ENCODE measurements at regions not wholly inside any gene's neighbourhood (a gene's known extent, or its start where the extent isn't known, plus 50 kb on each side); places are given as distances from the start of the nearest gene placed in this dataset.
"Not testable (repeated sequence)": the region's sequence is repeated elsewhere in the genome, so short reads cannot be mapped to it uniquely, and the experiment has no call there.

DNA sequence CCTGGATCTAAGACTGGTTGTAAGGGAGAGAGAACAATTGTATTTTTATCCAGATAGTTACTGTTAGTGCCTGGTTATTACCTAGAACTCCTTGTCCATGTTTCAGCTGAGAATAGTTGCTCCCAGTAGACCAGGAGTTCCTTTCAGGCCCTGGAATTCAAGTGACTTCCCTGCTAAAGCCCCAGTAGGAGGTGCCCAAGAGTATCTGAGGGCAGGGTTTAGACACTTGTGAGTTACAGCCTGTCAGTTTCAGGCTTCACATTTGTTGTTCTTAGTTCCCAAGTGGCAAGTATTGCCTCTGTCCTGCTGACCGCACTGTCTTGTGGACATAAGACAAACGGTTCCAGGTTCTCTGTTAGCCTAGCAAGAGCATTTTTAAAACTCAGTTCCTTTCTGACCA is 743.9 kb upstream of the SEMA6A start:
- DNase-seq (ENCODE audit: low read depth, low spot score), result peak; percentile 23

- no peak for DNase-seq (ENCODE audit: low read depth, low spot score)
These were observed 740.5 kb upstream of the SEMA6A start for GRCh38 chr5:117315170-117315569.

- DNase-seq (ENCODE audit: low read depth, low spot score), result not testable (repeated sequence)
These were observed 730.0 kb upstream of the SEMA6A start for GRCh38 chr5:117304512-117305107.

- DNase-seq (ENCODE audit: low read depth, low spot score), result no peak
These were observed 728.3 kb upstream of the SEMA6A start for GRCh38 chr5:117302949-117303348.

- no peak for DNase-seq (ENCODE audit: low read depth, low spot score)
These were observed 727.9 kb upstream of the SEMA6A start for GRCh38 chr5:117302473-117302872.

- DNase-seq (ENCODE audit: low read depth, low spot score), result no peak
These were observed 725.3 kb upstream of the SEMA6A start for GRCh38 chr5:117299936-117300328.

GRCh38 chr5:117299224-117299935 is 724.8 kb upstream of the SEMA6A start:
- no peak for DNase-seq (ENCODE audit: low read depth, low spot score)

DNA sequence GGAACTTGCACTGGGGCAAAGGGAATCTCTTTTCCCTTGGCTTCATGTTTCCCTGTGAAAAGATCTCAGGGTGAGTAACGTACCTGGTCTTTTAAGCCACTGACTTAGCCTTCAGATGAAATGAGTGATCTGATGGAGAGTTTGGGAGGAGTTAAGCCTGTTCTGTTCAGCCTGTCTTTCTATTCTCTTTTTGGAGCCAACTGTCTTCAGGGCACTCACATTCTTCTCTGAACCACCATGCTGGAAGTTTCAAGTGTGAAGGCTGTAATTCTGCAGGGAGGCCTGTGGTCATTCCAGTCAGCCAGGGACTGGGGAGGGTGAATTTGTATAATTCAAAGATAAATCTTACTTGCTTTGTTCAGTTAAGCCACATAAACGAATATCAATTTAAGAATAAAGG is 722.2 kb upstream of the SEMA6A start:
- peak; percentile 57 for DNase-seq (ENCODE audit: low read depth, low spot score)

GRCh38 chr5:117295941-117296340 is 721.3 kb upstream of the SEMA6A start:
- DNase-seq (ENCODE audit: low read depth, low spot score), result no peak

GRCh38 chr5:117286813-117287212 is 712.2 kb upstream of the SEMA6A start:
- DNase-seq (ENCODE audit: low read depth, low spot score), result no peak

GRCh38 chr5:117271656-117272055 is 697.0 kb upstream of the SEMA6A start:
- DNase-seq (ENCODE audit: low read depth, low spot score), result no peak

DNA sequence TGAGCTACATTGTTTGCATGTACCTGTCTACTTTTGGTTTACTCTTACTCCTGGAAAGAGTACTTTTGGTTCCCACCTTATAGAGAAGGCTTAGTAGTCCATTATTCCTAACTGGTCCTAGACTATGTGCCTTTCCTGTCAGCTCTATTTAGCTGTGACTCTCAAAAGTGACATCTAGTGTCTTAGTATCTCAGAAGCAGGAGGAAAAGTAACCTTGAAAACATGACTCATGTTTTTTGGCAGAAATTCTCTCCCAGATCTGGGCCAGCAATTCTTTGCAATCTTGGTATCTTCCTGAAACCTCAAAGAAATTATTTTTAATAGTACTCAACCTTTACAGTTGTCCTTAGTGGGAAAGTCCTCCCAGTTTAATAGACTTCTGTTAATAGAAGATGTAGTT is 691.7 kb upstream of the SEMA6A start:
- DNase-seq (ENCODE audit: low read depth, low spot score), result no peak

GRCh38 chr5:117263231-117263630 is 688.6 kb upstream of the SEMA6A start:
- no peak for DNase-seq (ENCODE audit: low read depth, low spot score)

- DNase-seq (ENCODE audit: low read depth, low spot score), result no peak
These were observed 688.0 kb upstream of the SEMA6A start for GRCh38 chr5:117262572-117263131.

DNA sequence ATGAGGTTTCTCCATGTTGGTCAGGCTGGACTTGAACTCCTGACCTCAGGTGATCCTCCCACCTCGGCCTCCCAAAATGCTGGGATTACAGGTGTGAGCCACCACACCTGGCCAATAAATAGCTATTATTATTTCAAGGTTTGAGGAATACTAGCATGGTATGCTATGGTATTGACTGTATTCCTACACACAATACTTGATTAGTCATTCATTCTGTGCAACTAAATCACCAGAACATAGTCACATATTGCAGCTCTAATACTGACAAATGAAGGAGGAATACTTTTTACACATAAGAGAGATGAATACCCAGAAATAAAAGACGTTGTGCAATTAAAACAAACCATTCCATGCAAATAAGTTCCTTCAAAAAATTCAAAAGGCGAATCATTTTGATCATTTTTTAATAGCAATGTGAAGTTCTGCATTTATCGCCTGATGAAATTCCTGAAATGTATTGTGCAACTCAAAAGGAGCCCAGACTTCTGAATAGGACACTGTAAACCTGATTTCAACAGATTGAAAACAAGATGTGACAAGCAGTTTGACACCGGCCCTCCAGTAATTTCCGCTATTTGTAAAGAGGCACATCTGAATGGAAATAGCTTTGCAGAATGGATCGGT is 687.4 kb upstream of the SEMA6A start:
- no peak for DNase-seq (ENCODE audit: low read depth, low spot score)

- DNase-seq (ENCODE audit: low read depth, low spot score), result no peak
These were observed 680.8 kb upstream of the SEMA6A start for GRCh38 chr5:117255211-117256027.

- no peak for DNase-seq (ENCODE audit: low read depth, low spot score)
These were observed 677.9 kb upstream of the SEMA6A start for GRCh38 chr5:117252566-117252965.

DNA sequence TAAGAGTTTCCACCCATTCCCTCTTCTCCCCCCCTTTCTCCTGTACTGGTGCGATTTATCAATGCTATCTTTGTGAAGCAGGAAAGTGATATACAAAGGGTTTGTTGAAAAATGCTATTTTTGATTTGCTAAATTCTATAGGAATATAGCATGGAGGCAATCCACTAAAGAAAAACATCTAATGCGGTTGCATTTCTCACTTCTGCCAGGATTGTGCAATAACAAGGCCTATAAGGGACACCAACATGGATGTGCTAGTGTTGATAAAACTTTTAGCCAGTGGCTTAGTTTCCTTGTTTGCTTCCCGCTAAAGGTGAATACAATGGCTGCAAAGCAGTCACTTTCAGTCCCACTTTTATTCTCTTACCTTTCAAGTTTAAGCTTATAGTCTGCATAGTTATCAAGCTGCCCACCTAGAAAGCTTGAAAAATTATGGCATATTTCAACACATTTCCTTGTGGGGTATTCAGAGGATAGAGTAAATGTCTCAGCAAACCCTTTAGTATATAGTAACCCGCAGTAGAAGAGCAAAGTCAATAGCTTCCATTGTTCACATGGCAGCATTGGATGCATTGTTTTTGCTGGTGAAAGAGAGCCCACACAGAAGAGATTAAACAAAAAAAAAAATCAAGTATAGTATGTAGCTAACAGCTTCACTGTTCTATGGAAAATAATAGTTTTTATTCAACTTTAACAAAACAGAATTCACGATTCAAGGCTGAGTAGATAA is 674.6 kb upstream of the SEMA6A start:
- DNase-seq (ENCODE audit: low read depth, low spot score), result no peak

DNA sequence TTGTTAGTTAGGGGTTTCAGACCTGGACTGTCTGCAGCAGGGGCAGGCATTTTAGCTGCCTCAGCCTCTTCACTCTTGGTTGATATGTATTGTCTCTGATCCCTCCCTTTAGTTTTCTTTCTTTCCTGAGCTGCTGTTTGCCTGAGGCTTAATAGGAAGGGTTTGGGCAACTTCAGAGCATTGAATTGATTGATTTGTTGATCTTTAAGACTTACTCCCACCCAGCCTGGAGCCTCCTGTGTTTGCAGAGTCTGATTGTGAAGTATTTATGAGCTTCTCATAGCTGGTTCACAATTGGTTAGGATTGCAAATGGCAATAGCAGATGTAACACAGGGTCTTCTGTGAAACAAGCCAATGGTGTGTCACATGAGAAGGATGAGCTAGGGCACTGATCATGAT is 671.8 kb upstream of the SEMA6A start:
- peak; percentile 70 for DNase-seq (ENCODE audit: low read depth, low spot score)

GRCh38 chr5:117245130-117245529 is 670.5 kb upstream of the SEMA6A start:
- no peak for DNase-seq (ENCODE audit: low read depth, low spot score)

DNA sequence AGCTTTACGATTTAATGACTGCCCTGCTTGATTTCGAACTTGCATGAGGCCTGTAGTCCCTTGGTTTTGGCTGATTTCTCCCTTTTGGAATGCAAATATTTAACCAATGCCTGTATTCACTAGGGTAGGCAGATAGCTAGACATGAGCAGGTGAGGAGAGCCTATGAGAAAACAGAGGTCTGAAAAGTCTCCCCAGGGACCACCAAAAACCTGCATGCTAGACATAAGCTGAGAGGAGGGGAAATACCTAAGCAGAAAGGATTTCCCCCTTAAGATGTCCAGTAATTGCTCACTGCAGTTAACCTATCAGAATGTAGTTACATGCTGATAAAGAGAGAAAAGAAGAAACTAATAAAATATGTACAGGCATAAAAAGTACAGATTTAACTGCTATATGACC is 667.4 kb upstream of the SEMA6A start:
- DNase-seq (ENCODE audit: low read depth, low spot score), result no peak

Data from ELF-1 (cell line).